NCI-H82 treated with DMSO at 0.1 percent for 48 hours (cell line): ENCODE measurements at regions not wholly inside any gene's neighbourhood (a gene's known extent, or its start where the extent isn't known, plus 50 kb on each side); places are given as distances from the start of the nearest gene placed in this dataset.
A peak's percentile ranks its signal among the peaks of the same experiment; 100 is the strongest.

Experiments used
- DNase-seq: peaks from one replicate; lab custom pipeline; 2025; ENCODE audit not compliant: unreplicated experiment; lab: John Stamatoyannopoulos, UW

DNA sequence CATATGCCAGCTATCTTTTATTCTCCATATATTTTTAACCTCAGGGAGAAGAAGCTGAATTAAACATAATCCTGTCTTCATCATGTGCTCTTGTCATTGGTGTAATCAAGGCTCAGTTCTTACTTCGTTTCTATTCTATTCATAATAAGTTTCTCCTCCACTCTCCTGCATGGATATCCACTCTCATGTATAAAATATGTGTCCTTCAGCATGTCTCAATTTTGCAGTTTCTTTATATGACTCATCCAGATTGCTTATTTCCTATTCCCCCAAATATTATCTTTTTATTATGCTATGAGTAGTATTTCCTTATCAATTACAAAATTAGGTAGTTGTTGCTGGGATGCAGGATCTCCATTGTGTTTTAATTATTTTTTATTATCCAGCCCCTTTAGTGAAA lies 643.7 kb upstream of the ACO1 start:
- DNase-seq: no peak

DNA sequence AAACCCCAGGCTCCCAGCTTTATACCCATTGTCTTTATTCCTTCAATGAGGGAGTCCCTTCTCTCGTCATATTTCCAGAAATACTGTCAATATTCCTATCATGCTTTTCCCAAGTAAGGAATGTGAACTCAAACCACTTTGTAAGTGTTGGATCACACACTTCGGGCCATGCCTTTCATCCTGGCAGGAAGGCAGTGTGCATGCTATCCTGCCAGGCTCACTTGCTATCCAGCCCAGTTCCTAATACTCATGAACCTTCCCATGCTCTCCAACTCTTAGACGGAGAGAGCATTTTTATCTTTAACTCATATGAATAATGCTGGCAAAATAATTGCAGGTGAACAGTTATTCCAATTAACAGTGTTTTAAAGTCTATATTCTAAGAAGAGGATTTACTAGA lies 639.9 kb upstream of the ACO1 start:
- DNase-seq: no peak

GRCh38 chr9:31745468-31745867 lies 639.0 kb upstream of the ACO1 start:
- no peak for DNase-seq

- no peak for DNase-seq
Observed at GRCh38 chr9:31745886-31746285, 638.6 kb upstream of the ACO1 start.

DNA sequence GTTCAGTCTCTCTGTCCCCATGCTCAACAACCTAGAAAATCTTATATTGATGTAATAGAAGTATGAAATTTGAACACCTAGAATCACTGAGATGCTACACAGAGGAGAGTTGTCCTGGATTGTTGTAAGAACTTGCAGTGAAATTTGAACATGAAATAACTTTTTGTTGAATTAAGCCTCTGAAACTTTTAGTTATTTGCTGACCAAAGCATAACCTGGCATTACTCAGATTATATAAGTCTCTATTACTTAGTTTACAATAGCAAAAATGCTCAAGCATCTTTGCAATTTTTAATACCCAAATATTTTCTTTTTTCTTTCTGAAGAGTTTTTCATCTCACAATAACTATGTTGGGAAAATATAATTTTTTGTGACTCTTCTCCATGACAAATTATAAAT lies 630.7 kb upstream of the ACO1 start:
- DNase-seq: no peak

GRCh38 chr9:31759703-31760102 lies 624.7 kb upstream of the ACO1 start:
- no peak for DNase-seq

DNA sequence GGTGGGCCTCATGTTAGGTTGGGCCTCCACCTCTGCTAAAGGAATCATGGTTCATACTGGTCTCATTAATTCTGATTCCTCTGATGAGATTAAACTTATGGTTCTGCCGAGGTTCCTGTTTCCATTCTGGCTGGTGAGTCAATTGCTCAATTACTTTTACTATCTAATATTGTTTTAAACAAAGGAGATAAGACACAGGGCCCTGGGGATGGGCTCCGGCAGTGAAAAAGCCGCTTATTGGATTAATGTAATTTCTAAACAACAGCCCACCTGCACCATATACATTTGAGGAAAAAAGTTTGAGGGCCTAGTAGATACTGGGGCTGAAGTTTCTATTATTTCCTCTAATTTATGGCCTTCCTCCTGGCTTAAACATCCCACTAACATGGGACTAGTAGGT lies 610.4 kb upstream of the ACO1 start:
- DNase-seq: peak; percentile 65

DNA sequence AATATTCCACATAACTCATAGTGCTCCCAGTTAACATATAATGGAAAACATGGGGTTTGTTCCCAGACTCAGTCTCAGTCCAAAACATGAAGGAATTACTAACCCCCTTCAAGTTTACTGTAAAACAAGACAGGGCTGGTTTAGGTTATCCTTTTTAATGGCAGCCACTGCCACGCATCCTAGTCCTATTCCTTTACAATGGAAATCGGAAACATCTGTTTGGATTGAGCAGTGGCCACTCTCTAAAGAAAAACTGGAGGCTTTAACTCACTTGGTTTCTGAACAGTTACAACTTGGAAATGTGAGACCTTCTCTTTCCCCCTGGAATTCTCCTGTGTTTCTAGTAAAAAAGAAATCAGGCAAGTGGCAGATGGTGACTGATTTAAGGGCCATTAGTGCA lies 609.9 kb upstream of the ACO1 start:
- no peak for DNase-seq

DNA sequence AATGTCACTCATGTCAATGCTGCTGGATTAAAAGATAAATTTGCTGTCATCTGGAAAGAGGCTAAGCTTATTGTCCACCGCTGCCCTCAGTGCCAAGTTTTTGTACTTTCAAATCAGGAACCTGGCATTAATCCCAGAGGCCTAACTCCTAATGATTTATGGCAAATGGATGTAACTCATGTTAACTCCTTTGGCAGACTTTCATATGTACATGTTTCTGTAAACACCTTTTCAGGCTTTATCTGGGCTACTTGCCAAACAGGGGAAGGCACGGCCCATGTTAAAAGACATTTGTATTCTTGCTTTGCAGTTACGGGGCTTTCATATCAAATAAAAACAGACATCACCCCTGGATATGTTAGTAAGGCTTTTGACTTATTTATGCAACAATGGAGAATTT lies 608.0 kb upstream of the ACO1 start:
- peak; percentile 81 for DNase-seq

GRCh38 chr9:31783491-31783890 lies 601.0 kb upstream of the ACO1 start:
- DNase-seq: no peak

- DNase-seq: no peak
Observed at GRCh38 chr9:31790720-31791119, 593.7 kb upstream of the ACO1 start.

- DNase-seq: peak; percentile 66
Observed at GRCh38 chr9:31799953-31800609, 584.4 kb upstream of the ACO1 start.

DNA sequence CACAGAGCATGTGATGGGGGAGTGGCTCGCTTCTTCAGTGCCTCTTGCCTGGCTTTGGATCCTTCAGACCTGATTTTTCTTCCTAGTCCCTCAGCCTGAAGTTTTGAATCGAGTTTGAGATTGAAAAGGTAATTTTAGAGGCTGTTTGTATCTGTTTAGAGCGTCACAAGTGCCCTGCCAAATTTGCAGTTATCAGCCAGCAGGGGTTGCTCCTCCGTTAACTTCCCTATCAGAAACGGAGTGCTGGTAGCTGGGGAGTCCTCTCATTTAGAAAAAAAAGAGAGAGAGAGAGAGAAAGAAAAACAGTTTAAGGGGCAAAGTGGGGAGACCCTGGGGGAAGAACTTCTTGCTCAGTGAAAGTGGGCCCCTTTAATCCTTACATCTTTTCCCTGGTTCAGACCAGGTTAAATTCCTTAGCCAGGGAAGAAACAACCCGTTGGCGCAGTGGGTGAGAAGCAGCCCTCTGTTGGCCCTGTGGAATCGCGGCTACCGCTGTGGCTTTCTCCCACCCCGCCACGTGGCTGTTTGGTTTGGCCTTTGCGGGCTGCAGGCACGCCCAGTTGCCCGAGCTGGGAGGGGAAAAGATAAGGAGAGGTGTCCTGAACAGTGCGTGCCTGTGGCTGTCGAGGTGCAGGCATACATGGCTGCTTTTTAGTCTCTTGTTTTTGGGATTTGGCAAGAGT lies 576.7 kb upstream of the ACO1 start:
- DNase-seq: no peak

DNA sequence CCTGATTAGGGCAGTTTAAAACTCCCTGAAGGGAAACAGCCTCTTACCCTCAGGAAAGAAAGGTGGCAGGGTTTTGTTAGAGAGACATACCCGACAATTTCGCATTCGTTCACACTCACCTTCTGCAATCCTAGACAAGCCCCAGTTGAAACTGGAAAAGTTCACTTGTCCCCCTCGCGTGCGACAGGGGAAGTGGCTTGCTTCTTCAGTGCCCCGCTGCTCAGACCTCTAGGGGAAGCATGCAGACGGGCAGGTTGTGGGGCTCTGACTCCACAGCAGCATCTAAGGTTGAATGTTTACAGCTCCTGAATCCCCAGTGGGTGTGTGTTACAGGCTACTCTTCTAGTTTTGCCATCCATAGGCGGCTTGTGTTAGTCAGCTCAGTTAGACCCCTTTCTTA lies 575.7 kb upstream of the ACO1 start:
- DNase-seq: no peak

DNA sequence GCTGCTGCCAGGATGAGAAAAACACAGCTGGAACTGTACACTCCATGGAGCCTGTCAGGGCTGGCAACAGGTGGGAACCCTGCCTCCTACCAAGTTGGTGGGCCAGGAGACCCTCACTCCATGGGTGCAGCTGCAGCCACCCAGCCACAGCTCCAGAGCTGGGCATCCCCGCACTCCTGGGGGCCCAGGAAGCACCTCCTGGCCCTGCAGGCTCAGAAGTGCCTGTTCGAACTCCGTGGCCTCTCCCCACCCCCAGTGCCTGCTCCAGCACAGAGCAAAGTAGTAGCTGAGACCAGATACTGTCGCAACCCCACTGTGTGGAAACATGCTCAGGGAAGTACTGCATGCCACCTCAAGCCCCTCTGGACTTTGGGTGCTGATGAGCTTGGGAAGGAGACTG lies 564.0 kb upstream of the ACO1 start:
- DNase-seq: no peak

GRCh38 chr9:31821583-31821982 lies 562.9 kb upstream of the ACO1 start:
- no peak for DNase-seq

DNA sequence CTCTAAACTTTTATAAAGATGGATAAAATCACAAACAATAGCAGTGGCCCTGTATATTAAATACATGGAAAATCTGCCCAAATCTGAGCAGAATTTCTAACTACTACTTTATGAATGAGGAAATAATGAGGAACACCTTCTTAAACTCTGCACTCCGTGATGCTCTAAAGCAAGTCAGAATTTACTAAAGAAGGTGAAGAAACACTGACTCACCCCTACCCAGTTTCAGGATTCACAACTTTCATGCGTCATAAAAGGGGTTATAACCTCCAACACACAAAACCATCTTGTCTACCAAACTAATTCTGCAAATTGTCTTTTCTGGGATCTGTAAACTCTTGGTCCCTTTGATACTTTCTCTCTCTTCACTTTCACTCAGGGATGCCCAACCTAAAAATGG lies 561.1 kb upstream of the ACO1 start:
- no peak for DNase-seq

DNA sequence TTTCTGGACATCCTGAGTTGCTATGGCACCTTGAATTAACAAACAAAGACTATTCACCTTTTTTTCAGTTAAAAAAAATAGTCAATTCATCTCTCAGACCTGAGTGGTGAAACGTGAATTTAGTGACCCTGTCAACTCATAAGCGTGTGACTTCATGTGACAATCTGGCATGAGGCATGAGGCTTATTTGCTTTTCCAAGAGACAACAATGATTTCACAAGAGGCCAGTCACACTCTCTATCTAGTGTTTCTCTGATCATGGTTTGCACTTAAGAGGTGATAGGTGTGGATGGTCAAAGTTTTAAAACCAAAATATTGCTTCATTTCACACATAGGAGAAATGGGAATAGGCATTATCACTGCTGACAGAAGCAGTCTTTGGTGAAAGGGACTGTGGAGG lies 559.6 kb upstream of the ACO1 start:
- no peak for DNase-seq

GRCh38 chr9:31837211-31837610 lies 547.2 kb upstream of the ACO1 start:
- DNase-seq: no peak

DNA sequence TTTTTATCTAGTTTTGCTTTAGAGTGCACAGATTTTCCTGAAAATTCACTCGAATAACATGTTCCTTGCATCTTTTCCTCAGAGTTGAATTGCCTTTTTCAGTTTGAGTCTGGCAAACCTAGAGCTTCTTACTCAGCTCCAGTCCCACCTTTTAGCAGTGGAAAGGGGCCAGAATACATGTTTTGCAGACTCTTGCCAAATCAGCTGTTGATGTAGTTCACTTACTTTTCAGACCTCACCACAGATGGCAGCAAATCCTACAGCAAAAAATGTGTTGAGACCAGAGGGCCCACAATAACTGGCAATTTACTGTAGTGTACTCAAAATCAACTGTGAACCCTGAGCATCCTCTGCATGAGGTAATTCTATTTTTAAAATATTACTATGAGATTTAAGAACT lies 545.2 kb upstream of the ACO1 start:
- no peak for DNase-seq

GRCh38 chr9:31840702-31841101 lies 543.7 kb upstream of the ACO1 start:
- no peak for DNase-seq

DNA sequence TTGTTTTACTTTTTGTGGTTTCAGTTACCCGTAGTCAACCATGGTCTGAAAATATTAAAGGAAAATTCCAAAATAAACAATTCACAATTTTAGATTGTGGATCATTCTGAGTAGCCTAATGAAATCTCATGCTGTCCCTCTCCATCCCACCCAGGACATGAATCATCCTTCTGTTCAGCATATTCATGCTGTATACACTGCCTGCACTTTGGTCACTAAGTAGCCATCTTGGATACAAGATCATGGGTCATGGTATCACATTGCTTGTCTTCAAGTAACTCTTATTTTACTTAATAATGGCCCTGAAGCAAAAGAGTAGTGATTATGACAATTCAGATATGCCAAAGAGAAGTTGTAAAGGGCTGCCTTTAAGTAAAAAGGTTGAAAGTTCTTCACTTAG lies 536.5 kb upstream of the ACO1 start:
- DNase-seq: no peak
